NCI-H524 (cell line): ENCODE measurements at regions not wholly inside any gene's neighbourhood (a gene's known extent, or its start where the extent isn't known, plus 50 kb on each side); places are given as distances from the start of the nearest gene placed in this dataset.

Source experiments
- DNase-seq, 2 experiments: peaks; one replicate each; lab custom pipeline; 2025; lab: John Stamatoyannopoulos, UW

DNA sequence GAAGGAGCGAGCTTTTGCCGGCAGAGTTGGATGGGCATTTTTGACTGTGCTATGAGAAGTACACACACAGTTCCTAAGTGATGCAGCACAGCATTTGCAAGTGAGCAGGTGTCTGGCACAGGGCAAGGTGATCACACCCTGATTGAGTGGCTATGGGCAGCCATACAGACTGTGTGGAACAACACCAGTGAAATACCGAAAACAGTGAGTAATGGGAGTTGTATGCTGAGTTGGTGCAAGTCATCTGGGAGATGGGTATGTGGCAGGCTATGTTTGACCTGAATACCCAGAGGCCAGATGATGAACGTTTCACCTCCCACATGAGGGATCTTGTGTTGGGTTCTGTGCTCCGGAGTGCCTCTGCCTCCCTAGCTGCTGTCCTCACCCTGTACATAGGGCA lies 53.5 kb upstream of the TIPARP start:
- no peak for DNase-seq

DNA sequence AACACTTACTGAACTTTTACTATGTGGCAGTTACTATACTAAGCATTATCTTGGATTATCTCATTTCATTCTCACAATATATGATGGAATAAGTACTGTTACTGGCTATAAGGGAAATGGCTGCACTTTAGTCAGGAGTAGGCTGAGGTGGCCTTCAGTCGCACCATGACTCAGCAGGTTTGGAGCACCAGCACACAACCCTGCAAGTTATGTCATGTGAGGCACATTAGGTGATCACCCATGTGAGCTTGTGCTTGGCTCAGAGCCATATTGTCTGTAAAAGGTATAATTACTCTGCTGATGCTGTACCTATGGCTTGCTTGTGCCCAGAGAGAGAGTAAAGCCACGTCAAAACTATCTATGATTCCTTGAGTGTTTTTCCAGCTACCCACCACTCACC lies 54.1 kb upstream of the TIPARP start:
- DNase-seq = no peak

DNA sequence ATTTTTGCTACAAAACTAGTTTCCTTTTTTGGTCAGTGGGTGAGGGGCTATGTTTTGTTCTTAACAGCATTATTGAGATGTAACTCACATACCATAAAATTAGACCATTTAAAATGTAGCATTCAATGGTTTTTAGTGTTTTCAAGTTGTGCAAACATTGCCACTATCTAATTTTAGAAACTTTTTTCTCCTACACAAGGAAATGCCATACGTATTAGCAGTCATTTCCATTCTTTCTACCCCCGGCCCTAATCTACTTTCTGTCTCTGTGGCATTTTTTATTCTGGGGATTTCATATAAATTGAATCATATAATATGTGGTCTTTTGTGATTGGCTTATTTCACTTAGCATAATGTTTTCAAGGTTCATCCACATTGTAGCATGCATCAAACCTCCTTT lies 55.0 kb upstream of the TIPARP start:
- DNase-seq = no peak

DNA sequence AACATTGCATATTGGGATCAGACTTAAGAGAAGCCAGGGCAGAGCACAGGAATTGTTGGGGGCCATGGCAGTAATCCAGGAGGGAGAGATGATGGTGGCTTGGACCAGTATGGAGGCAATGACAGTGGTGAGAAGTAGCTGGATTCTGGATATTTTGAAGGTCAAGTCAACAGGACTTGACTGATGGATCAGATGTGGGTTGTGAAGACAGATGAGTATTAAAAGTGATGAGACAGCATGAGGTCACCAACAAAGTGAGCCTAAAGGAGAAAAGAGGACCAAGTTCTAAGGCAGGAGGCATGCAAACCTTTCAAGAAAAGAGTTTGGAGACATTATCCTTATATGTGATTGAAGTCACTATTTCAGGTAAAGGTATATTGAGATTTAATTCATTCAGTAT lies 56.6 kb upstream of the TIPARP start:
- DNase-seq = no peak

DNA sequence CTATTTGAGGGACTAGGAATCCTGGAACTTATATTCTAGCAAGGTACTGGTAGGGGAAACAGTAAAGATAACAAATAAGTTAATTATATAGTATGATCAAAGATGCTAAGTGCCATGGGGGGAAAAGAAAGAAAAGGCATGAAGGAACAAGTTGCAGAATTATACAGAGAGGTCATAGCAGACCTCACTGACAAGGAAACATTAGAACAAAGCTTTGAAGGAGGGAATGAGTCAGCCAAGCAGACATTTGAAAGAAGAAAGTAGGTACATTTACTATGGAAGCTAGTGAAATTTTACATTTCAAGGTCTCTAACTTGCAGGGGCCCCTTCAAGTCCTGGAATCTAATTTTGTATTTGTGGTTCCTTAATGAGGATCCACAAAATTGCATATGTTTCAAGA lies 57.2 kb upstream of the TIPARP start:
- DNase-seq = no peak

DNA sequence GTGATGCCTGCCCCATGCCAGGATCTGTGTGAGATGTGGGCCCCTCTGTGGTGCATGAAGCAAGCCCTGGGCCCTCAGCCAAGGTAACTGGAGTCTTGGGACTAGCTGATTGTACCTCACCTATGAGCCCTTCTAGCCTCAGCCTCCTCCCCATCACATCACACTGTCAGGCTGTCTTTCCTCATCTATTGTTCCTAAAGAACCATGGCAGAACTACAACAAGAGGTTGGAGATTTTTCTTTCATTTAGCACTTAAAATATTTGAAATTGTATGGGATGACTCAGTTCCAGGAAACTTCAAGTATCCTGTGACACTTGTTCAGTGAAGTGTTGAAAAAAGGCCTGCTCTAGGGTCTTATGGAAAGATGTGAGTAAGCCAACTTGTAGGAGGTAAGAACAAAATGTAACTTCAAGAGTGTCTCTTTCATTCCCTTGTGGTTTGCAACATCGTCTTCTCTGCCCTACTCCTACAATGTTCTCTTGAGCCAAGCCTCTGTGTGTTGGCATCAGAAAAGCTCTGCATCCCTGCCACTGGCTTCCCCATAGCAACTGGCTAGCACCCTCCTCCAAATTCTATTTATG lies 58.7 kb upstream of the TIPARP start:
- DNase-seq = no peak

DNA sequence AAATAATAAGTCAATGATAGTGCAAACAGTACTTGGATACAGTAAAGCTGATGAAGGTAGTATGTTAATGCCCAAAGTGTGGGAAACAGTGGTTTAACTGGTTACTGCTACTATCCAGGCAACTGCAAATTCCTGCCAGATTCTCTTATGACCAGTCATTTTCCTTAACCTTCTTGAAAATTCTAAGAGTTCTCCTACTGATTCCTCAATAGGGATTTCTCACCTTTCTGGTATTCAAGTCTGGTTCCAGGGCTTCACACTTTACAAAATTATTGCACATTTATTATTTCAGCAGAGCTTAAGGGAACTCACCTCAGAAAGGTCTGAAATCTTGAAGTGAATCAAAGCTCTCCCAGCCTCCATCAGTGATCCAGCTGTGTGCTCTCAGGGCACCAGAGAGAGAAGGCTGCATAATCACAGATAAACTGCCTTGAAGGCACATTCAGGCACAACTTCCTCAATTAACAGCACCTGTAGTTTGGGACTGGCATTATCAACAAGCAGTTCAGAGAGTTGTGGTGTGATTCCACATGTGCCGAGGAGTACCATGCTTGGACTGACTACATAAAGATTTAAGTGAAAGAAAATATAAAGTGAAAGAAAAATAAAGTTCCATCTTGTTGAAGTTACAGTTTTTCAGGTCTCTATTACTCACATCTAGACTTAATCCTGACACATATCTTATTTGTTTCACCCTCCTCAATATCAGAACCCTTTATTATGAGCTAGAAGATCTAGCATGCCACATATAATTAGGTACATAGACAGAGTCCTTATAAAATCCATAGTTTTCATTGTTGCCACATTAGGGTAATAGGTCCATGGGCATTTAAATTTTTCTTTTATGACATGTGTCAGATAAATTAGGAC lies 59.5 kb upstream of the TIPARP start:
- no peak for DNase-seq

DNA sequence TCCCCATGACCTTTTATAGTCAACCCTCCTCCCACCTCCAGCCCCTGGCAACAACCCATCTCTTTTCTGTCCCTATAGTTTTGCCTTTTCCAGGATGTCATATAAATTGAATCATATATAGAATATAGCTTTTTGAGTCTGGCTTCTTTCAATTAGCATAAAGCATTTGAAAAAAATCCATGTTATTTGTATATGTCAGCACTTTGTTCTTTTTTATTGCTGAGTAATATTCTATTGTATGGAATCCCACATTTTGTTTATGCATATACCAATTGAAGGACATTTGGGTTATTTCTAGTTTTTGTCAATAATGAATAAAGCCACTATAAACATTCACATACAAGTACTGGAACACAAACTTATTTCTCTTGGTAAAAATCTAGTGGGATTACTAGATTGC lies 58.0 kb upstream of the SSR3 start:
- DNase-seq = no peak

DNA sequence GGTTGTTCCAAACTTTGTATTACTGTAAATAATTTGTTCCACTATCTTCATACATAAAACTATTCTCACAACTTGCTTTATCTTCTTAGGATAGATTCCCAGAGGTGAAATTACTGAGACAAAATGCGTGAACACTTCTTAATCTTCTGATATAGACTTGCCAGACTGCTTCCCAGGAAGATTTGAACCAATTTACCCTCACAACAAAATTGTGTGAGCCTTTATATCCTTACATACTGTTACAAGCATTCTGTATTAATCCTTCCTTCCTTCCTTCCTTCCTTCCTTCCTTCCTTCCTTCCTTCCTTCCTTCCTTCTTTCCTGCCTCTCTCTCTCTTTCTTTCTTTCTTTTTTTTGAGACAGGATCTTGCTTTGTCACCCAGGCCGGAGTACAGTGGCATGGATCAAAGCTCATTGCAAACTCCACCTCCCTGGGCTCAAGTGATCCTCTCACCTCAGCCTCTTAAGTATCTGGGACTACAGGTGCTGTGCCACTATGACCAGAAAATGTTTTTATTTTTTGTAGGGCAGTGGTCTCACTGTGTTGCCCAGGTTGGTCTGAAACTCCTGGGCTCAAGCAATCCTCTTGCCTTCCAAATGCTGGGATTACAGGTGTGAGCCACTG lies 57.1 kb upstream of the SSR3 start:
- DNase-seq = no peak

DNA sequence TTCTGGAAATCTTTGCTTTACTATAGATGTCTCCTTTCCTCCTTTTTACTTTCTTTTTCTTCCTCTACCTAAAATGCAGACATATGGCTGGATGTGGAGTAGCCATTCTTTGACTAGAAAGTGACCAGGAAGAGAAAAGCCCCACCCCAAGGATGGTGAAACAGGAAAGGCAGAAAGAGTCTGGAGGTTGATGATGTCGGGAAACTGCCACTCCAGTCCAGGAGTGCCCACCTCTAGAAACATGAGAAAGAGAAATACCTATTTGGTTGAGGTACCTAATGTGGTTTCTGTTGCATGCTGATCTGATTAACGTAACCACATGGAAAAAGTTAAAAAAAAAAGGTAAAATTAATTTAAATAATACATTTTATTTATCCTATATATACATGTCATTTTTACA lies 55.2 kb upstream of the SSR3 start:
- no peak for DNase-seq

DNA sequence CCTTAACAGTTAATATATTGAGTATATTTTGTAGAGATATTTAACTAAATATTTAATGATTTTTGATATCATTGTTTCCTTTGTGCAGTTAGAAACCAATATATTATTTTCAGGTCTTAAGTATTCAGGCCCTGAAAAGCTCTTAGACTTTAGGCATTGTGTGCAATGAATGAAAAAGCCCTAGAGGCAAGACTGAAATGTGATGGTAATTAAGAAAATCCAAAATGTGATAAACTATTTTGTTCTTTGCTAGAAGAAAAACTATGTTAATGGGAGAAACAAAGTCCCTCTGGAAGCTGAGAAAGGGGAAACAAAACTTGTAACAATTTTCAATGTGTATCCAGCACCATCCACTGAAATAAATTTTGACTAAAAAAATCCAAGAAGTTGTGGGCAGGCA lies 54.6 kb upstream of the SSR3 start:
- DNase-seq = no peak

DNA sequence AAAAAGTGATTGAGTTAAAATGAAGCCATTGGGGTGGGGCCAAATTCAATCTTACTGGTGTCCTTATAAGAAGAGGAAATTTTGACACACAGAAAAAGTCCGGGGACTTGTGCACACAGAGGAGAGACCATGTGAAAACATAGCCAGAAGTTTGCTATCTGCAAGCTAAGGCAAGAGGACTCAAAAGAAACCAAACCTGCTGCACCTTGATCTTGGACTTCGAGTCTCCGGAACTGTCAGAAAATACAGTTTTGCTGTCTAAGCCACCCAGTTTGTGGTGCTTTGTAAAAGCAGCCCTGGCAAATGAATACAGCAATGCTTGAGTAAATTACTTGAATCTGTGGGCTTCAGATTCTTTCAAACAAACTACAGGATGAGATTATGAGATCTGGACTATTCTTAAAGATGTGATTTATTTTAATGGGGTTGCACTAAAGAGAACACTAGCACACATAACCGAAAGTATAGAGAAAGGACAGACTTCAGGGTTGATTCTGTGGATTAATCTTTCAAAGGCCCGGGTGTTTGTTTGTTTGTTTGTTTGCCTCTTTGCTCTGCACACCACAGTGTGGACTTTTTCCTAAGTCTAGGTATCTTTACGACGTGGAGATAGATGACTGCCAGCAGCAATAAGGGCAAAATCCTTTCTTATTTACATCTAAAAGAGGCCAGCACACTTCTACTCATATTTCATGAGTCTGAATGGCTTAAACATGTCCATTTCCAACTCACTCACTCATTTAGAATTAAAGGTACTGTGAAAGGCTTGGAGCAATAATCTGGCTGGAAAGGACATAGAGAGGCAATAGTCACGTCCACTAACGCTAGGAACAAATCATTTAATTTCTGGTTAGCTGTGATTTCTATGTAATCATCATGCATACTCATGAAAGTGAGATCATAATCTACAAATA lies 53.9 kb upstream of the SSR3 start:
- DNase-seq = no peak

DNA sequence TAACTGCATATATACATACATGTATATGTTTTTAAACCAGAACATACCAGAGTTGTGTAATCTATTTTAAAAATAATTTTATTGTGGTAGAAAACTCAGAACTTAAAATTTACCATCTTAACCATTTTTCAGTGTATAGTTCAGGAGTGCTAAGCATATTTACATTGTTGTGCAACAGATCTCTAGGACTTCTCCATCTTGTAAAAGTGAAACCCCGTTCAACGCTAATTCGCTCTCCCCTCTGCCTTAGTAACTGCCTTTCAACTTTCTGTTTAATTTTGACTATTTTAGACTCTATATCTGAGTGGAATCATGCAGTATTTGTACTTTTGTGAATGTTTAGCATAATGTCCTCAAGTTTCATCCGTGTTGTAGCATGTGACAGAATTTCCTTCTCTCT lies 51.8 kb upstream of the SSR3 start:
- DNase-seq = no peak

DNA sequence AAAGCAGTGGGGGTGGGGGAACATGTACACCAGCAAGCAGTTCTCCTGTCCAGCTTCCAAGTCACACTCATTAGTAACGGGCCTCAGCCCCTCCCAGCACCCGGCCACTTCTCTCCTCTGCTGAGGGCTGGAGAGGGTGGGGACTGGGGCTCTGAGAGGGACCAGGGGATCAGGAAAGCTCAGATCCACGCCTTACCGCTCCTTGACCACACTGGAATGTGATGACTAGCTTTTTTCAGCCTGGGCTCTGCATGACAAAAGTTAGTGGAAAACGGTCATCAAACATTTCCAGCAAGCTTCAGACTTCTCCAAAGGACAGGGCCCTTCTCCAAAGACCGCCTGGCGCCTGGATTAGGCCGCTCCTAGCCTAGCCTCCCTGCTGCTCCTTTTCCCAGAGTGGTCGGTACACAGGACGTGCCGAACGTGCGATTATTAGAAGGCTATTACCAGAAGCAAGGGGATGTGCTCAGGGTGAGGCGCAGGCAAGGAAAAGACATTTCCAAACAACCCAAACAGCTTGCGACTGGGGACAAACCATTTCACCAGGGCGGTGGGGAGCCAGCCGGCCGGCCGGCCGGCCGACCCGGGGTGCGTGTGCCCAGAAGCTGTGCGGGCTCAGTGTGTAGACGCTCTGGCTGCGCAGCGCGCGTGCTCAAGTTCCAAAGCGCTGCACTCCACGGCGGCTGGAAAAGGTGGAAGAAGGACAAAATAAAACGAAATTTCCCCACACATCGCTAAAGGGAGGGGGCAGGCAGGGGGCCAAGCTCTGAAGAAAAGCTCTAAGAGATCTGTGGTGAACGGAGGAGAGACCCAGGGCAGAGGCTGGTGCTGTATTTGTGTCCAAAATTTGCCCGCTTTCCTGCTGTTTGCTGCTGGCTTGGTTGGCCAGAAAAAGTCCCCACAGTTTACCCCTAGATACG lies 51.0 kb upstream of the SSR3 start:
- DNase-seq = peak in 1 of 2 experiments; percentile 25

DNA sequence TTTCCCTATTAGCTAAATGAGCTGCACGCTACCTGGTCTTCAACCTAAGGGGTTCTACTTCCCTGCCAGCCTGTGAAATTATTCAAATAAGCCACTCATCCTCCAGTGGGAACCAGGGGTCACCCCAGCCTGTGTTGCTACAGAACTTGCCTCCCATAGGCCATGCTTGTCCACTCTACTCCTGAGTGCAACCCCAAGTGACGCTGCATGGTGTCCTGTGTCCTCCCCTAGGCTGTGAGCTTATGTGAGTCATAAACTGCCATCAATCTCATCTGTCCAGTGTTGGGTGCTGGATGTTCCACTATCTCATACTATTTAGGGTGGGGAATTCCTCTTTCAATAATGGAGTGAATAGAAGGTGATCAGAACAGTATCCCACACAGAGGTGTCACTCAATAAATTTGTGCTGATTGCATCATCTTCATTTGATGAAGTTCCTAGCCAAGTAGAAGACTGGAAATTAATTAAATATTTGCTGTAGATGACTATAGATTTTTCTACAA lies 49.8 kb upstream of the SSR3 start:
- no peak for DNase-seq
